SK-N-SH (cell line): ENCODE measurements at regions not wholly inside any gene's neighbourhood (a gene's known extent, or its start where the extent isn't known, plus 50 kb on each side); places are given as distances from the start of the nearest gene placed in this dataset.

ENCODE experiments used
- CTCF ChIA-PET: fragments of 300-600, 350-600 bp; formaldehyde crosslinking; extraction: SDS; loops from one replicate; lab custom pipeline; 2021; lab: Yijun Ruan, JAX
- POLR2A ChIA-PET: fragments of 350-600 bp; sonication (Branson Sonifier 250); formaldehyde crosslinking; extraction: SDS; loops from one replicate; lab custom pipeline; 2020; ENCODE audit warnings: antibody characterized with exemption, inconsistent platforms; lab: Yijun Ruan, JAX
- DNase-seq: peaks from one replicate; pipeline ENCODE4 v3.0.0; 2012
- H2AFZ ChIP-seq: fragments of 200-600 bp; sonication (generic); 2 replicates; pipeline ENCODE4 v1.8.1; 2016; ENCODE audit warnings: antibody characterized with exemption, mild to moderate bottlenecking, low read depth
- H3F3A ChIP-seq: fragments of 200-600 bp; sonication (generic); replicated peaks from 2 replicates; pipeline ENCODE3; 2016; ENCODE audit warnings: antibody characterized with exemption, mild to moderate bottlenecking; ENCODE audit not compliant: insufficient read depth
- H3K27ac ChIP-seq, 2 experiments: fragments of 200-500 bp in 1 of 2; fragments of 200-600 bp in 1 of 2; sonication (Bioruptor generic) in 1 of 2; sonication (generic), shearing (Covaris generic) in 1 of 2; 2 replicates each; pipeline versions ENCODE4 v1.5.1 to v1.6.1; 2014 to 2016; ENCODE audit warnings: low read depth in 2 of 2, inconsistent platforms in 1 of 2, low read length in 1 of 2, mild to moderate bottlenecking in 1 of 2, mixed read lengths in 1 of 2
- H3K27me3 ChIP-seq: fragments of 200-600 bp; sonication (generic), shearing (Covaris generic); 2 replicates; pipeline ENCODE4 v1.6.1; 2016; ENCODE audit warnings: mixed run types; ENCODE audit not compliant: insufficient read depth
- H3K36me3 ChIP-seq, 2 experiments: fragments of 200-500 bp in 1 of 2; fragments of 200-600 bp in 1 of 2; sonication (Bioruptor generic) in 1 of 2; sonication (generic) in 1 of 2; replicated peaks in 1 of 2; 2 replicates each; pipeline versions ENCODE3 to v1.5.1; 2014 to 2016; ENCODE audit warnings: low read length in 1 of 2, mild to moderate bottlenecking in 1 of 2; ENCODE audit not compliant: insufficient read depth in 2 of 2, control insufficient read depth in 1 of 2
- H3K4me1 ChIP-seq, 2 experiments: fragments of 200-500 bp in 1 of 2; fragments of 200-600 bp in 1 of 2; sonication (Bioruptor generic) in 1 of 2; sonication (generic), shearing (Covaris generic) in 1 of 2; 2 replicates each; pipeline versions ENCODE4 v1.5.1 to v1.6.1; 2014 to 2016; ENCODE audit warnings: low read depth in 1 of 2, low read length in 1 of 2, mixed run types in 1 of 2; ENCODE audit not compliant: insufficient read depth in 2 of 2, control insufficient read depth in 1 of 2
- H3K4me2 ChIP-seq: fragments of 200-600 bp; sonication (generic), shearing (Covaris generic); 2 replicates; pipeline ENCODE4 v1.6.1; 2017; ENCODE audit warnings: mixed run types
- H3K4me3 ChIP-seq, 2 experiments: fragments of 200-500 bp in 1 of 2; fragments of 200-600 bp in 1 of 2; sonication (Bioruptor generic) in 1 of 2; sonication (generic), shearing (Covaris generic) in 1 of 2; 2 replicates each; pipeline versions ENCODE4 v1.5.1 to v1.8.1; 2014 to 2016; ENCODE audit warnings: low read depth in 2 of 2, inconsistent platforms in 1 of 2, low read length in 1 of 2, mild to moderate bottlenecking in 1 of 2, mixed read lengths in 1 of 2, moderate library complexity in 1 of 2
- H3K79me2 ChIP-seq: fragments of 200-600 bp; sonication (generic); 2 replicates; pipeline ENCODE4 v1.8.1; 2017; ENCODE audit warnings: mild to moderate bottlenecking; ENCODE audit not compliant: insufficient read depth
- H3K9ac ChIP-seq: fragments of 200-600 bp; sonication (generic); 2 replicates; pipeline ENCODE4 v1.6.1; 2017; ENCODE audit warnings: mixed run types
- H3K9me2 ChIP-seq: fragments of 200-600 bp; sonication (generic); 2 replicates; pipeline ENCODE4 v1.6.1; 2017; ENCODE audit warnings: mixed run types
- H3K9me3 ChIP-seq: fragments of 200-600 bp; sonication (generic); 2 replicates; pipeline ENCODE4 v1.6.1; 2017; ENCODE audit warnings: mixed run types, mild to moderate bottlenecking, moderate library complexity
- H4K20me1 ChIP-seq: fragments of 200-600 bp; sonication (generic); 2 replicates; pipeline ENCODE4 v1.6.1; 2017; ENCODE audit warnings: mild to moderate bottlenecking, mixed run types; ENCODE audit not compliant: insufficient read depth
- EP300 ChIP-seq, 2 experiments: IDR thresholded peaks; 2 replicates each; pipeline versions ENCODE4 v1.4.0 to v1.6.1; 2012; ENCODE audit warnings: borderline replicate concordance in 1 of 2, low read depth in 1 of 2, low read length in 1 of 2
- EZH2phosphoT487 ChIP-seq: fragments of 200-600 bp; sonication (generic); IDR thresholded peaks from 2 replicates; pipeline ENCODE4 v1.6.1; 2017; ENCODE audit warnings: low read depth, mixed run types, mild to moderate bottlenecking, antibody characterized with exemption, moderate library complexity, borderline replicate concordance
- FOSL2 ChIP-seq: IDR thresholded peaks from 2 replicates; pipeline ENCODE4 v1.4.0; 2012; ENCODE audit warnings: low read depth, mild to moderate bottlenecking, moderate library complexity, borderline replicate concordance
- FOXJ3 ChIP-seq: sonication (generic); formaldehyde crosslinking; IDR thresholded peaks from 2 replicates; pipeline ENCODE4 v1.5.1; 2020; ENCODE audit warnings: mild to moderate bottlenecking, missing genetic modification reagents
- GABPA ChIP-seq: IDR thresholded peaks from 2 replicates; pipeline ENCODE4 v1.4.0; 2012; ENCODE audit warnings: low read depth, mild to moderate bottlenecking
- GATA2 ChIP-seq: sonication (generic); formaldehyde crosslinking; IDR thresholded peaks from 2 replicates; pipeline ENCODE4 v1.5.0; 2020; ENCODE audit warnings: mild to moderate bottlenecking, missing genetic modification reagents
- JUND ChIP-seq: IDR thresholded peaks from 2 replicates; pipeline ENCODE4 v1.4.0; 2012
- MEF2A ChIP-seq: IDR thresholded peaks from 2 replicates; pipeline ENCODE4 v1.4.0; 2012; ENCODE audit warnings: low read depth, borderline replicate concordance
- MXI1 ChIP-seq: IDR thresholded peaks from 2 replicates; pipeline ENCODE4 v1.6.1; 2012; ENCODE audit warnings: mild to moderate bottlenecking, low read depth, low read length, improper control_type of control experiment
- RFX5 ChIP-seq: IDR thresholded peaks from 2 replicates; pipeline ENCODE4 v1.6.1; 2012; ENCODE audit warnings: mild to moderate bottlenecking, improper control_type of control experiment, low read length
- RXRA ChIP-seq: IDR thresholded peaks from 2 replicates; pipeline ENCODE4 v1.4.0; 2012; ENCODE audit warnings: low read depth, mild to moderate bottlenecking, borderline replicate concordance
- SMC3 ChIP-seq: IDR thresholded peaks from 2 replicates; pipeline ENCODE4 v1.6.1; 2012; ENCODE audit warnings: low read depth, low read length, improper control_type of control experiment
- TEAD4 ChIP-seq: IDR thresholded peaks from 2 replicates; pipeline ENCODE4 v1.4.0; 2012; ENCODE audit warnings: mild to moderate bottlenecking, borderline replicate concordance; ENCODE audit not compliant: insufficient read depth
- YY1 ChIP-seq: IDR thresholded peaks from 2 replicates; pipeline ENCODE4 v1.4.0; 2012; ENCODE audit warnings: low read depth, mild to moderate bottlenecking
- WGBS: methylation state at CpG from one replicate; pipeline ENCODE4 v1.1.6; 2017; ENCODE audit warnings: low lambda C conversion rate; 5-methylcytosine and 5-hydroxymethylcytosine counted together
- TF ChIP-seq, protein P1 (sequence below): fragments of 150-350 bp; IDR thresholded peaks from 2 replicates; pipeline ENCODE4 v1.6.1; 2016; ENCODE audit warnings: mild to moderate bottlenecking, low read depth, low read length

DNA sequence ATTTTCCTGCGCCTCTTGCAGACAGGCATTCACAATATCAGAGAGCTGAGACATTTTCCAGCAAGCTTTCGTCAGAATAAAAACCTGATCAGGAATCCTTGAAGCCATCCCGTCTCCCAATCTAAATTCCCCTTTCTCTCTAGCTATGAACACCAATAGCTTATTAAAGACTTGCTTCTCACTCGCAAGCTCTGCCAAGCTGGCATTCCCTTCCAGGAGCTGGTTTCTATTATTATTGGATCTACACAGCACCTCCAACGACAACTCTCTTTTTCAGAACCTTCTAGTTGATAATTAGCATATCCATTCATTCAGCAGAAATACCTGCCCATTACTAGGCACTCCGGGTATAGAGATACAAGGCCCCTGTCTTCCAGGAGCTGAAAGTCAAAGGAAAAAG, 350.3 kb downstream of the MTX2 start:
- ChIA-PET POLR2A (no interaction called here), CTCF (interaction anchor here (0.8 to 1.3 kb wide), 3 partner anchors 15 to 493 kb away, joined by 3 to 5 read pairs (median 4); no protein-coding TSS in a partner anchor)
- H3K36me3 ChIP-seq, result no peaks in the 10 kb centered on the region
- no peak overlapping the region for H3K4me2 ChIP-seq
- H3K4me1 ChIP-seq, result peaks cover 5 to 6% of the 10 kb centered on the region in 2 experiments; a peak in 3 of 4 replicates
- no peaks in the 10 kb centered on the region for H3K79me2 ChIP-seq
- no peak overlapping the region for H3K4me3 ChIP-seq
- H3F3A ChIP-seq, result no peaks in the 10 kb centered on the region
- no peaks in the 10 kb centered on the region for H3K9me2 ChIP-seq
- 88% methylated on average over 6 of the region's 6 CpGs for WGBS
- H3K9ac ChIP-seq, result no peak overlapping the region
- no peak for TF ChIP-seq EZH2phosphoT487
- TF ChIP-seq, protein P1, sequence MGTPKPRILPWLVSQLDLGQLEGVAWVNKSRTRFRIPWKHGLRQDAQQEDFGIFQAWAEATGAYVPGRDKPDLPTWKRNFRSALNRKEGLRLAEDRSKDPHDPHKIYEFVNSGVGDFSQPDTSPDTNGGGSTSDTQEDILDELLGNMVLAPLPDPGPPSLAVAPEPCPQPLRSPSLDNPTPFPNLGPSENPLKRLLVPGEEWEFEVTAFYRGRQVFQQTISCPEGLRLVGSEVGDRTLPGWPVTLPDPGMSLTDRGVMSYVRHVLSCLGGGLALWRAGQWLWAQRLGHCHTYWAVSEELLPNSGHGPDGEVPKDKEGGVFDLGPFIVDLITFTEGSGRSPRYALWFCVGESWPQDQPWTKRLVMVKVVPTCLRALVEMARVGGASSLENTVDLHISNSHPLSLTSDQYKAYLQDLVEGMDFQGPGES, result no peak
- no peak for TF ChIP-seq RFX5
- TF ChIP-seq GATA2 (CRISPR knock-in tag), result no peak
- TF ChIP-seq SMC3, result no peak
- no peak for TF ChIP-seq RXRA
- TF ChIP-seq FOXJ3 (CRISPR knock-in tag), result no peak
- no peak for TF ChIP-seq MEF2A
- TF ChIP-seq JUND, result no peak
- no peak for TF ChIP-seq MXI1
- TF ChIP-seq FOSL2, result no peak
- TF ChIP-seq GABPA, result no peak
- no peak for TF ChIP-seq YY1
- DNase-seq, result no peak
- H3K27ac ChIP-seq, result no peak overlapping the region
- H3K9me3 ChIP-seq, result no peaks in the 10 kb centered on the region
- H2AFZ ChIP-seq, result no peak overlapping the region
- no peaks in the 10 kb centered on the region for H3K27me3 ChIP-seq
- no peaks in the 10 kb centered on the region for H4K20me1 ChIP-seq

DNA sequence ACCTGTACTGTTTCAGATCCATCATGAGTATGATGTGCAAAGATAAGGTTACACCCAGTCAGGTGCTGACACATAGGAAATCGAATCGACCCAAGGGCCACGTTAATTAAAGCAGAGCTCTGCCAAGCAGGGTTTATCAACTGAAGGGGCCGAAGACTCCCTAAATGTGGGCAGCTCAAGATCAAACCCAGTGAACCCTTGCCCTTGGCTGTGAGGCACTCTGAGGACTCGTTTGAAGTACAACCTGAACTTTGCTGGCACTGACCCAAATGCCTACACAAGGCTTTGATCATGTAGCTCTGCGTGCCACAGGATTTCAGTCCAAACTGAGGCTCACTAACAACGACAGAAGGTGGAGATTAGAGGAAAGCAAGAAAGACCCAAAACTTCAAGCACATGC, 352.1 kb downstream of the MTX2 start:
- ChIA-PET POLR2A (no interaction called here), CTCF (interaction anchor here (0.8 to 1.7 kb wide), 3 partner anchors 16 to 241 kb away, joined by 3 to 8 read pairs (median 3); no protein-coding TSS in a partner anchor)
- no peaks in the 10 kb centered on the region for H3K79me2 ChIP-seq
- H3K4me1 ChIP-seq, result no peaks in the 10 kb centered on the region
- H3K4me3 ChIP-seq, result no peak overlapping the region
- no peak overlapping the region for H3K27ac ChIP-seq
- H3K36me3 ChIP-seq, result no peaks in the 10 kb centered on the region
- DNase-seq, result no peak
- H3K27me3 ChIP-seq, result no peaks in the 10 kb centered on the region
- no peak overlapping the region for H2AFZ ChIP-seq
- no peaks in the 10 kb centered on the region for H3F3A ChIP-seq
- H3K9me2 ChIP-seq, result no peaks in the 10 kb centered on the region
- no peak overlapping the region for H3K9ac ChIP-seq
- no peaks in the 10 kb centered on the region for H3K9me3 ChIP-seq
- TF ChIP-seq EP300 (IDR thresholded peaks at IDR 0.05; ENCODE audit: borderline replicate concordance in 1 of 2, low read depth in 1 of 2, low read length in 1 of 2) (no peak), TEAD4 (no peak), EZH2phosphoT487 (no peak), FOXJ3 (CRISPR knock-in tag) (no peak), YY1 (no peak)
- WGBS, result 80% methylated on average over 7 of the region's 7 CpGs
- no peaks in the 10 kb centered on the region for H4K20me1 ChIP-seq
- H3K4me2 ChIP-seq, result no peak overlapping the region
